GM12891 (cell line): ENCODE measurements at regions not wholly inside any gene's neighbourhood (a gene's known extent, or its start where the extent isn't known, plus 50 kb on each side); places are given as distances from the start of the nearest gene placed in this dataset.

Experiments
- PAX5 ChIP-seq: IDR thresholded peaks from 2 replicates; pipeline ENCODE4 v1.6.1; 2011; ENCODE audit warnings: low read length, moderate library complexity, mild to moderate bottlenecking; ENCODE audit not compliant: insufficient read depth, severe bottlenecking
- POLR2A ChIP-seq: IDR thresholded peaks from 2 replicates; pipeline ENCODE4 v1.6.1; 2011; ENCODE audit warnings: low read depth, low read length, control low read depth
- POLR2AphosphoS5 ChIP-seq: IDR thresholded peaks from 2 replicates; pipeline ENCODE4 v1.6.1; 2011; ENCODE audit warnings: low read depth, low read length, control low read depth
- POU2F2 ChIP-seq: IDR thresholded peaks from 2 replicates; pipeline ENCODE4 v1.6.1; 2011; ENCODE audit warnings: low read depth, mild to moderate bottlenecking, control low read depth, low read length, moderate library complexity
- SPI1 ChIP-seq: IDR thresholded peaks from 2 replicates; pipeline ENCODE4 v1.6.1; 2011; ENCODE audit warnings: low read depth, low read length, control low read depth
- TAF1 ChIP-seq: IDR thresholded peaks from 2 replicates; pipeline ENCODE4 v1.6.1; 2011; ENCODE audit warnings: low read depth, low read length, control low read depth

GRCh38 chr12:127928615-127929571 is 338.1 kb upstream of the TMEM132C start:
- no peak for TF ChIP-seq POLR2A
- no peak for TF ChIP-seq TAF1
- TF ChIP-seq POLR2AphosphoS5: no peak
- no peak for TF ChIP-seq POU2F2
- TF ChIP-seq SPI1: no peak
- no peak for TF ChIP-seq PAX5
